VCaP (cell line): ENCODE measurements at regions not wholly inside any gene's neighbourhood (a gene's known extent, or its start where the extent isn't known, plus 50 kb on each side); places are given as distances from the start of the nearest gene placed in this dataset.
"Not testable (repeated sequence)": the region's sequence is repeated elsewhere in the genome, so short reads cannot be mapped to it uniquely, and the experiment has no call there.

Experiments used
- H3K27ac ChIP-seq: fragments of 450-650 bp; 2 replicates; pipeline ENCODE4 v1.5.1; 2017
- TF ChIP-seq, protein P1 (sequence below): fragments of 450-650 bp; conservative IDR thresholded peaks from 2 replicates; pipeline ENCODE4 v1.5.1; 2017; ENCODE audit warnings: mild to moderate bottlenecking, moderate library complexity

DNA sequence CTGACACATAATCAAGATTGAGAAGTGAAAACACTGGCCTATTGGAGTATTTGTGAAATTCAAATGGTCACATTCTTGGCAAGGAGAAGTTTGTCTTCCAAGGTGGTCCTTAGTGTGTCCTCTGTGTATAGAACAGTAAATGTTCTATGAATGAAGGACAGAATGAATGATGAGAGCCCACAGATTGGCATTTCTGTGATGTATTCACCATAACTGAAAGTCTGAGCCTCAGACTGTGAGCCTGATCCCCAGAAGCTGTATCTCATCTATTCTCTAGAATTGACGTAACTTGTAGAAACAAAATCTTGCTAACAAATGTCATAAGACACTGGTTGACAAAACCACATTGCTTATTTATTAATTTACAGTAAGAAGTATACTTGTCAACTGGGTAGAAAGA is 111.5 kb upstream of the ETV3 start:
- no peak overlapping the region for H3K27ac ChIP-seq
- TF ChIP-seq, protein P1, sequence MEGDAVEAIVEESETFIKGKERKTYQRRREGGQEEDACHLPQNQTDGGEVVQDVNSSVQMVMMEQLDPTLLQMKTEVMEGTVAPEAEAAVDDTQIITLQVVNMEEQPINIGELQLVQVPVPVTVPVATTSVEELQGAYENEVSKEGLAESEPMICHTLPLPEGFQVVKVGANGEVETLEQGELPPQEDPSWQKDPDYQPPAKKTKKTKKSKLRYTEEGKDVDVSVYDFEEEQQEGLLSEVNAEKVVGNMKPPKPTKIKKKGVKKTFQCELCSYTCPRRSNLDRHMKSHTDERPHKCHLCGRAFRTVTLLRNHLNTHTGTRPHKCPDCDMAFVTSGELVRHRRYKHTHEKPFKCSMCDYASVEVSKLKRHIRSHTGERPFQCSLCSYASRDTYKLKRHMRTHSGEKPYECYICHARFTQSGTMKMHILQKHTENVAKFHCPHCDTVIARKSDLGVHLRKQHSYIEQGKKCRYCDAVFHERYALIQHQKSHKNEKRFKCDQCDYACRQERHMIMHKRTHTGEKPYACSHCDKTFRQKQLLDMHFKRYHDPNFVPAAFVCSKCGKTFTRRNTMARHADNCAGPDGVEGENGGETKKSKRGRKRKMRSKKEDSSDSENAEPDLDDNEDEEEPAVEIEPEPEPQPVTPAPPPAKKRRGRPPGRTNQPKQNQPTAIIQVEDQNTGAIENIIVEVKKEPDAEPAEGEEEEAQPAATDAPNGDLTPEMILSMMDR = no peak

DNA sequence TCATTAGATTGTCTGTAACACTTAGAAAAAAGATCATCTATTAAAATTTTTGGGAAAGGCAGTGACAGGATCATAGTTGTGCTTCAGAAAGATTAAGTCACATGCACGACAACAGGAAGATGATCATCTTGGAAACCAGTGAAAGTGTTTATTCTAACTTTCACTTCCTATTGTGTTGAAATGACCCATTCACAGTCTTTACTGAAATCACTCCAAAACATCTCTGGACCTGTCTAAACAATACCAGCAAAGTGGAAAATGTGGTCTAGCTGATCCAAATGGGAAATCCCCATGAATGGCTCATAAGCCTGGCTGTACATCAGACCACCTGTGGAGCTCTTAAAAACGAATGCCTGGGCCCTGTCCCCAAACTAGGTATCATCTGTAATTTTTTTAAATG is 111.1 kb upstream of the ETV3 start:
- H3K27ac ChIP-seq = no peak overlapping the region
- TF ChIP-seq, protein P1 = no peak

DNA sequence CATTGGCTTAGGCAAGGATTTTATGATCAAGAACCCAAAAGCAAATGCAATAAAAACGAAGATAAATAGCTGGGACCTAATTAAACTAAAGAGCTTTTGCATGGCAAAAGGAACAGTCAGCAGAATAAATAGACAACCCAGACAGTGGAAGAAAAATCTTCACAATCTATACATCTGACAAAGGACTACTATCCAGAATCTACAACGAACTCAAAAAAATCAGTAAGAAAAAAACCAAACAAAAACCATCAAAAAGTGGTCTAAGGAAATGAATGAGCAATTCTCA is 109.5 kb upstream of the ETV3 start:
- not testable (repeated sequence) for H3K27ac ChIP-seq

DNA sequence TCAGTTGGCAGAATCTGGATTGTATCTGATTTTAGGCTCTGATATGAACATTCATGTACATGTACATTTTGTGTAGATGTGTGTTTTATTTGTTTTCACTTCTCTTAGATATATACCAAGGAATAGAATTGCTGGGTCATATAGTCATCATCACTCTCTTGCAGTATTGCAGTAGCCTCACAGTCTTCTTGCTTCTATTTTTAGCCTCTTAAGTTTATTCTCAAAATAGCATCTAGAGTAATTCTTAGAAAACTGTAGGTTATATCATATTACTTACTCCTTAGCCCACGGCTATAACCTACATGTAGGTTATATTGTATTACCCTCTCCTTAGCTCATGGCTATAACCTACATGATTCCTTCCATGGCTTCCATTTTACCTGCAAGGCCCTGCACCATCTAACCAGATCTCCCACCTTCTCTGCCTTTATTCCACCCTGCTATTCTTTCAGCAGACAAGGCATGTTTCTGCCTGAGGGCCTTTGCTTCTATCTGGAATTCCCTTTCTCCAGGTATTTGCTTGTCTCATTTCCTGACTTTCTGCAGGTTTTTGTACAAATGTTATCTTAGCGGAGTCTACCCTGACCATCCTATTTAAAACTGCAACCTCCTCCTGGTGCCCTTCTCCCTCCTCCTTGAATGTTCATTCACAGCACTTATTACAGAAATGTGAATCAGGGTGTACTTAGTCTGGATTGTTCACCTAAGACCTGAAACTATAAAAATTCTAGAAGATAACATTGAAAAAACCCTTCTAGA is 109.0 kb upstream of the ETV3 start:
- TF ChIP-seq, protein P1 = no peak
- no peak overlapping the region for H3K27ac ChIP-seq

DNA sequence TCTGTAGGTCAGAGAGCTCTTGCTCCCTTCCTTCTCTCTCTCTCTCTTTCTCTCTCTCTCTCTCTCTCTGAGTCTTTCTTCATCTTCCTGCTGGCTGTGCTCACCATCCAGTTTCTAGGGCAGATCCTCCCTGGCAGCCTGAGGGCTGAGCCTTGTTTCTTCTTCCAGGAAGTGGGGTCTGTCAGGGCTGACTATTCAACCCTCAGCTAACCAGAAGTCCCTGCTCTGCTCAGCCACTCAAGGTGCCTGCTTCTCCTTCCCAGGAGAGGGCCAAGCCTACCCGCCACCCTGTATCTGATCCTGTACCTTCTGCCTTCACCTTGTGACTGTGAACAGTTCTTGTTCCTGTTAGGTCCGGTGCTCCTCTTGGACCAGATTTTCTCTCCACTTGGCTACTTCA is 107.6 kb upstream of the ETV3 start:
- TF ChIP-seq, protein P1 = no peak
- no peak overlapping the region for H3K27ac ChIP-seq

DNA sequence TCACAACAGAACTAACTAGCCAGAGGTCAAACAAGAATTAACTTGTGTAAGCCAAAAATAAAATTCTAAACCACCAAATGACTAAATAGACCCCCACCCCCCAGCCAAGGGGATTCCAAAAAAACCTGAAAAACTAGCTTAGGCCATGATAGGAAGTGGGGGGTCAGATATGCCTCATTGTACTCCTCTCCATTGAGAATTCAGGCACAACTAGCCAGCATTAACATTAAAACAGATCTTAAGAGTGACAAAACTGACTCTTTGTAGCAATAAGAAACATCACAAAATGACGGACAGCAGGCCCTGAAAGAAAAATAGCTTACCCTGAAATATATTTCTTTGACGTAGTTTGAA is 103.0 kb upstream of the ETV3 start:
- TF ChIP-seq, protein P1 = no peak
- peak overlapping the region; percentile 61 for H3K27ac ChIP-seq

DNA sequence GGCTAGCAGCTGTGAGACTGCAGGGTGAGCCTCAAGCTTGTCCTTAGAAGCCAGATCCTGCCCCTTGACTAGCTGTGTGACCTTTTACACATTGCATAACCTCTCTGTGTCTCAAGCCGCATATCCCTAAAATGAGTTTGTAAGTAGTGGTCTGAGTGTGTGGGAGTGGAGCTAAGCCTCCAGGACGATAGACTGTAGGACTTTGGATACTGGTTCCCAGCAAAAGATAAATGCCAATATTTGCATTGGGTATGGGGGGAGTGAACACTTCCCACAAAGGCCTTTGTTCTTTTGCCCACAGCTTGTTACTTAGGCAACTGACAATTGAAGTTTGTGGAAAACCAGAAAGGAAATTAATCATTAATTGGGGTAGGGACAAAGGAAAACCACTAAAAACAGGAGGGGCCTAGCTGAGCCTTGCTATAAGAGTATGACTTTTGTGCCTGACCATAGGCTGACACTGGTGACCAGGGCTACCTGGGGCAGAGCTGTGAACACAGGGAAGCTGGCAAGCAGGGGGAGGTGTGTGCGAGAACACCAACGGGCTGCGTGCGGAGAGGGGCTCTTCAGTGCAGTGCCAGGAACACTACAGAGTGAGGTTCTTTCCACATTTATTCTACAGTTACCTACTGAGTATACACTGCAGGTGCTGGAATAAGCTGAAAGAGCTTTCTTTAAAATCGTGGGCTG is 102.4 kb upstream of the ETV3 start:
- TF ChIP-seq, protein P1 = no peak
- H3K27ac ChIP-seq = peak overlapping the region; percentile 61

DNA sequence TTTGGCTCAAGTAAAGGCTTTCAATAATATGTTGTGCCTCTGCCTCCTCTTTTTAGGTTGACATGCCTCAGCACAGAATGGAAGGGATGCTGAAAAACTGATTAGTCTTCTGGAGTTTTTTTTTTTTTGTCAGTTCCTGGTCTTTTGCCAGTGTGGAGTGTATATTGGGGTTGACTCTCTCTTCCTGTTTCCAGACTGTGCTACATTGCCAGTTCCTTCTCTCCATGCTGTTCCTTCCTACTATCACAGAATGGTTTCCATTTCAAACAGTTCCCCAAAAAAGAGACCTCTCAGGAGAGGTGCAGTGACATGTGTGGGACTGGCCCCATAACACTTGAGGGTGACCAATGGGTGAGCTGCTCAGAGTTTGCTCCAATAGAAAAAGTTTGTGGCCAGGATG is 101.7 kb upstream of the ETV3 start:
- H3K27ac ChIP-seq = peak overlapping the region; percentile 61

More for the DNA sequence above, 101.7 kb upstream of the ETV3 start:
- TF ChIP-seq, protein P1 = no peak
